HG02678 (cell line): ENCODE measurements at regions not wholly inside any gene's neighbourhood (a gene's known extent, or its start where the extent isn't known, plus 50 kb on each side); places are given as distances from the start of the nearest gene placed in this dataset.

Source experiments
- ATAC-seq: cut with Tn5 transposase; IDR thresholded peaks from one replicate; pipeline ENCODE4 v1.9.1; 2021; ENCODE audit warnings: mild to moderate bottlenecking, moderate library complexity; ENCODE audit not compliant: unreplicated experiment

- no peak for ATAC-seq
These were observed 78.2 kb downstream of the FBXO5 start for GRCh38 chr6:152904678-152905077.

- ATAC-seq = no peak
These were observed 77.1 kb downstream of the FBXO5 start for GRCh38 chr6:152905551-152906299.

- no peak for ATAC-seq
These were observed 73.6 kb downstream of the FBXO5 start for GRCh38 chr6:152909241-152909640.

DNA sequence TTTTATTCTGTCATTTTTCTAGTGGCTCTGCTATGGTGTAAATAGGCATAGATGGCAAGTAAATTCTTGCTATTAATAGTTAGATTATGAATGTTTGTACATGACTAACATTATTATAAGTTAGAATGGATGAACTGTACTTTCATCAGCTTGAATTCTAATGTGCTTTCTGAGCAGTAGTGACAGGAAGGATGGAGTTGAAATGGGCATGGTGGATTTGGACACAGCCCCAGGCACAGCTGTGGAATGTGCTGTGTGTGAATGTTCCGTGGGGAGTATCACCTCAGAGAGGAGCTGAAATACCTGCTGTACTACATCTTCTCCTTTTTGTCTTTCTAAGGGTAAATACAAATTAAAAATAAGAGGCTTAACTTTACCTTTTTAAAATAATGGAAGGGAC lies 66.8 kb downstream of the FBXO5 start:
- ATAC-seq = no peak

DNA sequence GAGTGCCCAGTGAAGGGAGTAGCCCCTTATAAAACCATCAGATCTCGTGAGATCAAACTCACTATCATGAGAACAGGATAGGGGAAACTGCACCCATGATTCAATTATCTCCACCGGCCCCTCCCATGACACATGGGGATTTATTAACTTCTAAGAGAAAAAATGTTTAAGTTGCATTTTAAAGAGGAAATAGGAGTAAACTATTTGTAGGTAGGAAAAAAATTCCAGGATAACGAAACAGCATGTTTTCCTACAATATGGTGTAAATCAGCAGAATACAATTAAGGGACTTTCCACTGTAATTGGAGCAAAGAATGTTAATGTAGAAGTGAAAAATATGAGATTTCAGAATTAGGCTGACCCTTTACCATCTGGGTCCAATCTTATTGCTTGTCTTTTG lies 63.9 kb downstream of the FBXO5 start:
- ATAC-seq = no peak

DNA sequence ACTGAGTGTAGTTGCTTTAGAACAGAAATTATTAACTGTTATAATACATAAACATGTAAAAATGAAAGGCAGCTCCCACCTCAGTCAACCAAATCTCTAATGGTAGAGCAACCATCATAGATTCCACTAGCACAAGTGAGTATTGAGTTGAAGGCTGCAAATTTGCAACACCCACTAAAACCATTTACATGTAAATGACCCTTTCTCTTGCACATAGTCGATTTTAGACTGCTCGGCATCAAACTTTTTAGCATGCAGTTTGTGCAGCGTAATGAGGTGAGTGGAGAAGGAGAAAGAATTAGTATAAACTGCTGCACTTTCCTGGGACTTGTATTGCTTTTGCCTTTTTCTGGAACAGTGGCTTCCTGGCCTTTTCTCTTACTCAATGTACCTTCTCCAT lies 62.8 kb downstream of the FBXO5 start:
- no peak for ATAC-seq
